NCI-H226 (cell line): ENCODE measurements at regions not wholly inside any gene's neighbourhood (a gene's known extent, or its start where the extent isn't known, plus 50 kb on each side); places are given as distances from the start of the nearest gene placed in this dataset.
"Not testable (repeated sequence)": the region's sequence is repeated elsewhere in the genome, so short reads cannot be mapped to it uniquely, and the experiment has no call there.

Experiments
- DNase-seq: peaks from one replicate; pipeline ENCODE4 v3.0.0-alpha.2; 2015

GRCh38 chr20:48020696-48021095 is 235.4 kb upstream of the SULF2 start:
- DNase-seq: not testable (repeated sequence)

- DNase-seq: no peak
Observed at GRCh38 chr20:48019940-48020339, 234.7 kb upstream of the SULF2 start.

GRCh38 chr20:48019496-48019895 is 234.2 kb upstream of the SULF2 start:
- DNase-seq: no peak

GRCh38 chr20:48018851-48019250 is 233.6 kb upstream of the SULF2 start:
- not testable (repeated sequence) for DNase-seq

- DNase-seq: no peak
Observed at GRCh38 chr20:48017992-48018391, 232.7 kb upstream of the SULF2 start.

GRCh38 chr20:48017509-48017908 is 232.2 kb upstream of the SULF2 start:
- DNase-seq: no peak

GRCh38 chr20:48015943-48016723 is 230.9 kb upstream of the SULF2 start:
- DNase-seq: peak; percentile 76

- DNase-seq: no peak
Observed at GRCh38 chr20:48015141-48015910, 230.0 kb upstream of the SULF2 start.

GRCh38 chr20:48012401-48012974 is 227.2 kb upstream of the SULF2 start:
- DNase-seq: peak; percentile 81

- DNase-seq: no peak
Observed at GRCh38 chr20:48011025-48011424, 225.7 kb upstream of the SULF2 start.

- no peak for DNase-seq
Observed at GRCh38 chr20:48010623-48011022, 225.3 kb upstream of the SULF2 start.

GRCh38 chr20:48008850-48009515 is 223.7 kb upstream of the SULF2 start:
- DNase-seq: no peak

GRCh38 chr20:48007351-48007750 is 222.1 kb upstream of the SULF2 start:
- no peak for DNase-seq

- no peak for DNase-seq
Observed at GRCh38 chr20:48006036-48006833, 221.0 kb upstream of the SULF2 start.

GRCh38 chr20:48003021-48003420 is 217.7 kb upstream of the SULF2 start:
- DNase-seq: no peak

GRCh38 chr20:48002517-48002970 is 217.3 kb upstream of the SULF2 start:
- DNase-seq: no peak

GRCh38 chr20:47999166-47999565 is 213.9 kb upstream of the SULF2 start:
- DNase-seq: no peak

- DNase-seq: no peak
Observed at GRCh38 chr20:47998736-47999135, 213.5 kb upstream of the SULF2 start.

GRCh38 chr20:47995661-47996060 is 210.4 kb upstream of the SULF2 start:
- DNase-seq: no peak

- DNase-seq: no peak
Observed at GRCh38 chr20:47993817-47994216, 208.5 kb upstream of the SULF2 start.

GRCh38 chr20:47993035-47993755 is 207.9 kb upstream of the SULF2 start:
- DNase-seq: no peak
